MCF 10A (cell line): ENCODE measurements at regions not wholly inside any gene's neighbourhood (a gene's known extent, or its start where the extent isn't known, plus 50 kb on each side); places are given as distances from the start of the nearest gene placed in this dataset.
"Not testable (repeated sequence)": the region's sequence is repeated elsewhere in the genome, so short reads cannot be mapped to it uniquely, and the experiment has no call there.

Experiments
- BruUV-seq: library from RNA; stranded (reverse); fragments of 400-500 nt; replicated peaks from 2 replicates; lab custom pipeline; 2021; lab: Mats Ljungman, UMichigan
- CTCF ChIA-PET: fragments of 300-600 bp; sonication (Branson Sonifier 250); formaldehyde crosslinking; extraction: SDS; loops from one replicate; lab custom pipeline; 2021; ENCODE audit warnings: antibody characterized with exemption, inconsistent platforms; lab: Yijun Ruan, JAX
- POLR2A ChIA-PET: fragments of 300-600, 350-650 bp; sonication (Branson Sonifier 250); formaldehyde crosslinking; extraction: SDS; loops from one replicate; lab custom pipeline; 2020; ENCODE audit warnings: antibody characterized with exemption, inconsistent platforms; lab: Yijun Ruan, JAX
- DNase-seq: peaks from one replicate; pipeline ENCODE4 v3.0.0-alpha.2; 2018; ENCODE audit not compliant: unreplicated experiment
- H3K27ac Mint-ChIP-seq: one replicate; pipeline ENCODE4 v1.8.0; 2022; ENCODE audit warnings: mild to moderate bottlenecking, low read depth, mixed read lengths; ENCODE audit not compliant: unreplicated experiment
- H3K27me3 Mint-ChIP-seq: one replicate; pipeline ENCODE4 v1.8.0; 2022; ENCODE audit warnings: mixed read lengths; ENCODE audit not compliant: insufficient read depth, unreplicated experiment
- H3K36me3 Mint-ChIP-seq: one replicate; pipeline ENCODE4 v1.8.0; 2022; ENCODE audit warnings: mild to moderate bottlenecking, moderate library complexity, mixed read lengths; ENCODE audit not compliant: insufficient read depth, unreplicated experiment
- H3K4me1 Mint-ChIP-seq: one replicate; pipeline ENCODE4 v1.8.0; 2022; ENCODE audit warnings: mixed read lengths; ENCODE audit not compliant: insufficient read depth, unreplicated experiment
- H3K4me3 Mint-ChIP-seq: one replicate; pipeline ENCODE4 v1.8.0; 2022; ENCODE audit warnings: mild to moderate bottlenecking, moderate library complexity, mixed read lengths; ENCODE audit not compliant: unreplicated experiment
- H3K9me3 Mint-ChIP-seq: one replicate; pipeline ENCODE4 v1.8.0; 2022; ENCODE audit warnings: mixed read lengths; ENCODE audit not compliant: unreplicated experiment
- intact Hi-C: fragments of 100-400 bp; cut with micrococcal nuclease; formaldehyde crosslinking; loops from 2 replicates; pipeline ENCODE4 v1.14.1; 2022
- TF ChIP-seq, protein P1 (sequence below): fragments of 200-600 bp; IDR thresholded peaks from one replicate; pipeline ENCODE4 v1.8.0; 2022; ENCODE audit warnings: antibody characterized with exemption, mild to moderate bottlenecking; ENCODE audit not compliant: unreplicated experiment

DNA sequence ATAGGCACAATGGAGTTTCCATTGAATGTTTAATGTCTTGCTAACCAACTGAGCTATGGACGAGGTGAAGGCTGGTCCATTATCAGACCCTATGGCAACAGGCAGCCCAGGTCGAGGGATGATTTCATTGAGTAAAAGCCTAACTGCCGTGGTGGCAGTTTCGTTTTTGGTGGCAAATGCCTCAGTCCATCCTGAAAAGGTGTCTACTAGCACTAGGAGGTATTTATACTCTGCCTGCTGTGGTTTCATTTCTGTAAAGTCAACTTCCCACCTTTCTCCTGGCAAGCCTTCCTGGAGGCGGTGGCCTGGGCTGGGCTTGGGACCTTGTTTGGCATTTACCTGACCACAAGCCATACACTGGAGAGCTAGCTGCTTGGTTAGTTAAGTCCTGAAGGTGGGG, 75.8 kb downstream of the PRR15 start:
- no peak for DNase-seq
- Mint-ChIP-seq H3K27ac (no peak overlapping the region), H3K27me3 (no peaks in the 10 kb centered on the region), H3K4me1 (peaks cover 5% of the 10 kb centered on the region), H3K36me3 (no peaks in the 10 kb centered on the region), H3K9me3 (no peaks in the 10 kb centered on the region), H3K4me3 (no peak overlapping the region)
- BruUV-seq = no TSS peak
- POLR2A ChIA-PET = interaction anchor here (1.5 kb wide), 1 partner anchor 11 kb away, joined by 3 read pairs; no protein-coding TSS in a partner anchor
- intact Hi-C loops = loop anchor here (5.0 kb wide), 1 partner anchor 108 kb away; no protein-coding TSS in a partner anchor
- CTCF ChIA-PET = interaction anchor here (0.8 to 1.5 kb wide), 4 partner anchors 12 to 281 kb away, joined by 3 to 8 read pairs (median 3); no protein-coding TSS in a partner anchor
- TF ChIP-seq, protein P1, sequence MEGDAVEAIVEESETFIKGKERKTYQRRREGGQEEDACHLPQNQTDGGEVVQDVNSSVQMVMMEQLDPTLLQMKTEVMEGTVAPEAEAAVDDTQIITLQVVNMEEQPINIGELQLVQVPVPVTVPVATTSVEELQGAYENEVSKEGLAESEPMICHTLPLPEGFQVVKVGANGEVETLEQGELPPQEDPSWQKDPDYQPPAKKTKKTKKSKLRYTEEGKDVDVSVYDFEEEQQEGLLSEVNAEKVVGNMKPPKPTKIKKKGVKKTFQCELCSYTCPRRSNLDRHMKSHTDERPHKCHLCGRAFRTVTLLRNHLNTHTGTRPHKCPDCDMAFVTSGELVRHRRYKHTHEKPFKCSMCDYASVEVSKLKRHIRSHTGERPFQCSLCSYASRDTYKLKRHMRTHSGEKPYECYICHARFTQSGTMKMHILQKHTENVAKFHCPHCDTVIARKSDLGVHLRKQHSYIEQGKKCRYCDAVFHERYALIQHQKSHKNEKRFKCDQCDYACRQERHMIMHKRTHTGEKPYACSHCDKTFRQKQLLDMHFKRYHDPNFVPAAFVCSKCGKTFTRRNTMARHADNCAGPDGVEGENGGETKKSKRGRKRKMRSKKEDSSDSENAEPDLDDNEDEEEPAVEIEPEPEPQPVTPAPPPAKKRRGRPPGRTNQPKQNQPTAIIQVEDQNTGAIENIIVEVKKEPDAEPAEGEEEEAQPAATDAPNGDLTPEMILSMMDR = no peak

DNA sequence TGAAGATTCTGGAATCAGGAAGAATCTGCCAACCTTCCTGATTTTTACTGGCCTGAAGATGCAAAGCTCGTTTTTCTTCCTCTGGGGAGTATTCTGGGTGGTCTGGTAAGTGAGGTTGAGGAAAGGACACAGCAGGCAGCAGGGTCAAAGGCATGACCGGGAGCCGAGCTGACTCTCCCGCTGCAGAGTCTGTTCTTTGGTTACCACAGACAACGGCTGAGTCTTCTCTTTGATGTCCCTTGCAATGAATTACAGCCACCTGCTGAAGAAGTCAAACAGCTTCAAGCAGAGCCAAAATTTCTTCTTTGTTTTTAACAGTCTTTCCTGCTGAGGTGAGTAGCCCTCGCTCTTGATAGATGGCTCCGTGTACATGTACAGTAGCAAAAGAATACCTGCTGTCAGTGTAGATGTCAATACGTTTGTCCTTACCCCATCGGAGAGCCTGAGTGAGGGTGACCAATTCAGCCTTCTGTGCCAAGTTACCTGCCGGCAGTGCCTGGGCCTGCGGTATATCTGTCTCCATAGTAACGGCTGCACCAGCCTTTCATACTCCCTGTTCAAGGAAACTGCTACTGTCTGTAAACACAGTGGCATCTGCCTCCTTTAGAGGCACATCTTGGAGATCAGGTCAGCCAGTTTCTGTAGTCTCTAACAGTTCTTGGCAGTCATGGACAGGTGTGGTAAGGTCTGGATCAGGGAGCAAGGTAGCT, 76.4 kb downstream of the PRR15 start:
- H3K27me3 Mint-ChIP-seq = no peaks in the 10 kb centered on the region
- H3K4me1 Mint-ChIP-seq = peaks cover 5% of the 10 kb centered on the region
- no peaks in the 10 kb centered on the region for H3K9me3 Mint-ChIP-seq
- intact Hi-C loops = loop anchor here (5.0 kb wide), 1 partner anchor 107 kb away; no protein-coding TSS in a partner anchor
- CTCF ChIA-PET = interaction anchor here (0.9 to 1.5 kb wide), 2 partner anchors 11 to 19 kb away, joined by 3 to 8 read pairs; no protein-coding TSS in a partner anchor
- H3K36me3 Mint-ChIP-seq = no peaks in the 10 kb centered on the region
- no TSS peak for BruUV-seq
- no peak for DNase-seq
- TF ChIP-seq, protein P1 = no peak
- POLR2A ChIA-PET = interaction anchor here (1.1 to 1.5 kb wide), 2 partner anchors 11 to 16 kb away, joined by 3 read pairs; no protein-coding TSS in a partner anchor
- H3K27ac Mint-ChIP-seq = no peak overlapping the region
- no peak overlapping the region for H3K4me3 Mint-ChIP-seq

DNA sequence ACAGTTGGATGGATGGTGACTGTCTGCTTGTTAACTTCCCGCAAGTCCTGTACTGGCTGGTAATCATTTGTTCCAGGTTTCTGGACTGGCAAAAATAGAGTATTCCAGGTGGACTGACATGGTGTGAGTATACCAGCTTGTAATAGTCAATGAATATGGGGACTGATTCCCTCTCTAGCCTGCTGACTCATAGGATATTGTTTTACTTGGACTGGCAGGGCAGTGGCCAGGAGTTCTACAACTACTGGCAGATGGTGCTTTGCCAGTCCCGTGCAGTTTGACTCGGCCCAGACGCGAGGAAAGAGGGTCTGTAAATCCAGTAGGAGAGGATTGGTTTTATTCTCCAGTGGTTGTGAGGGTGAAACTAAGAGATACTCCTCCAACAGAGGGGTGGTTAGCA, 78.0 kb downstream of the PRR15 start:
- H3K27me3 Mint-ChIP-seq = no peaks in the 10 kb centered on the region
- H3K36me3 Mint-ChIP-seq = no peaks in the 10 kb centered on the region
- no peak overlapping the region for H3K4me3 Mint-ChIP-seq
- ChIA-PET POLR2A (interaction anchor here (0.9 kb wide), 1 partner anchor 279 kb away, joined by 4 read pairs; no protein-coding TSS in a partner anchor), CTCF (interaction anchor here (0.7 kb wide), 1 partner anchor 829 kb away, joined by 3 read pairs; no protein-coding TSS in a partner anchor)
- no peaks in the 10 kb centered on the region for H3K9me3 Mint-ChIP-seq
- no peak overlapping the region for H3K27ac Mint-ChIP-seq
- peaks cover 5% of the 10 kb centered on the region for H3K4me1 Mint-ChIP-seq
- peak; percentile 24 for DNase-seq
- TF ChIP-seq, protein P1 = no peak
- no TSS peak for BruUV-seq
- intact Hi-C loops = no loop called here

DNA sequence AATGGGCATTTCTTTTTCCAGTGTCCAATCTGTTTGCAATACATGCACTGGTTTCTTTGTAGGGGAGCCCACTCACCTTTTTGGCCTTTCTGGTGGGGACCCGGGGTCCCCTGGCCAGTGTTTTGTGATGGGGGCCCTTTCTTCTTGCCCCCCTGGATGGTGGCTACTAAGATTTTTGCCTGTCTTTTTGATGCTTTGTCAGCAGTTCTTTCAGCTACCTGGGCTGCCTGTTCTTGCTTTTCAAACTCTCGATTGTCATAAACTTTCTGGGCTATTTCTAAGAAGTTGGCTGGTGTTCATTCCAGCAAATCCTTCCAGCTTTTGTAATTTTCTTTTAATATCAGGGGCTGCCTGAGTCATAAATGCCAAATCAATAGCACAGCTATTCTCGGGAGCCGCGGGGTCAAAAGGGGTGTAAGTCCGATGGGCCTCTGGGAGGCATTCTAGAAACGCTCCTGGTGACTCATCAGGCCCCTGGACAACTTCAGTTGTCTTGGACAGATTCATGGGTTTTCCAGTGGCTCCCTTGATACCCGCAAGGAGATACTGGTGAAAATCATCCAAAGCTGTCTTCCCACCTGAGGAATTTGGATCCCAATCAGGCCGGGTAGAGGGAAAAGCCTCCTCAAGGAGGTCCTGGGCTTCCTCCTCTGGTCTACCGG, 79.0 kb downstream of the PRR15 start:
- Mint-ChIP-seq H3K36me3 (no peaks in the 10 kb centered on the region), H3K9me3 (no peaks in the 10 kb centered on the region), H3K27ac (no peak overlapping the region), H3K27me3 (no peaks in the 10 kb centered on the region), H3K4me3 (no peak overlapping the region), H3K4me1 (peaks cover 5% of the 10 kb centered on the region)
- no TSS peak for BruUV-seq
- no peak for DNase-seq
- ChIA-PET CTCF (interaction anchor here (0.6 to 0.7 kb wide), 2 partner anchors 354 to 828 kb away, joined by 3 read pairs; no protein-coding TSS in a partner anchor), POLR2A (interaction anchor here (0.9 kb wide), 1 partner anchor 278 kb away, joined by 4 read pairs; no protein-coding TSS in a partner anchor)
- intact Hi-C loops = no loop called here
- TF ChIP-seq, protein P1 = no peak

DNA sequence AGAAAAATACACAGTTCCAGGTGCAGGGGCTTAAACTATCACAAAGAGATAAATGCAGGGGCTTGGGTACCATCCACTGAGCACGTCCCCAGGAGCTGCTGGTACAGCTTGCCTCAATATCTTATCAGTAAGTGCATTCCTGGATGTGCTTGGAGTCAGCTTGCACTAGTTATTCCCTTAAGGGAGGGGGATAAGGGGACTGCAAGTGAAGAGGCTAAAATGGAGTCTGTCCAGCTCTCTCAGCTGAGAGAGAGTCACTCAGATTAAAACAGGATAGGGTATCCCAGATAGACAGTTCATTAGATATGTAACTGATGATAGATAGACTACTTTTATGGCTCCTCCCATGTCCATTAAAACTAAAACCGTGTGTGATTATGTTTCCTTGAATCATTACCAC, 82.5 kb downstream of the PRR15 start:
- H3K4me3 Mint-ChIP-seq, H3K27ac Mint-ChIP-seq, H3K36me3 Mint-ChIP-seq, H3K4me1 Mint-ChIP-seq, H3K27me3 Mint-ChIP-seq, H3K9me3 Mint-ChIP-seq, DNase-seq, BruUV-seq, intact Hi-C loops: not testable (repeated sequence)
- POLR2A ChIA-PET = interaction anchor here (0.7 kb wide), 1 partner anchor 1663 kb away, joined by 3 read pairs; no protein-coding TSS in a partner anchor
- CTCF ChIA-PET = interaction anchor here (0.5 to 1.2 kb wide), 2 partner anchors 11 to 144 kb away, joined by 3 read pairs; no protein-coding TSS in a partner anchor
